Endodermal cell (in vitro differentiated cells): ENCODE measurements at regions not wholly inside any gene's neighbourhood (a gene's known extent, or its start where the extent isn't known, plus 50 kb on each side); places are given as distances from the start of the nearest gene placed in this dataset.

Experiments used
- DNase-seq: peaks from one replicate; pipeline ENCODE4 v3.0.0-alpha.2; 2017
- H3K27ac ChIP-seq: 2 replicates; pipeline ENCODE4 v1.5.1; 2013; ENCODE audit warnings: mild to moderate bottlenecking, low read depth, low read length, moderate library complexity
- H3K27me3 ChIP-seq: 2 replicates; pipeline ENCODE4 v1.6.1; 2013; ENCODE audit warnings: mild to moderate bottlenecking, low read length, moderate library complexity; ENCODE audit not compliant: insufficient read depth, control insufficient read depth, poor library complexity, severe bottlenecking
- H3K36me3 ChIP-seq: 2 replicates; pipeline ENCODE4 v1.7.0; 2013; ENCODE audit warnings: mild to moderate bottlenecking, low read length, moderate library complexity; ENCODE audit not compliant: control insufficient read depth, insufficient read depth
- H3K4me1 ChIP-seq: one replicate; pipeline ENCODE4 v1.7.0; 2013; ENCODE audit warnings: low read length; ENCODE audit not compliant: control insufficient read depth, insufficient read depth
- H3K4me3 ChIP-seq: 2 replicates; pipeline ENCODE4 v1.5.1; 2013; ENCODE audit warnings: mild to moderate bottlenecking, low read length, moderate library complexity
- H3K9ac ChIP-seq: 2 replicates; pipeline ENCODE4 v1.6.1; 2013; ENCODE audit warnings: mild to moderate bottlenecking, low read length, moderate library complexity; ENCODE audit not compliant: poor library complexity, severe bottlenecking; ENCODE audit errors: extremely low read depth
- H3K9me3 ChIP-seq: 2 replicates; pipeline ENCODE4 v1.6.1; 2013; ENCODE audit warnings: mild to moderate bottlenecking, low read length, moderate library complexity; ENCODE audit not compliant: control insufficient read depth
- H3K27ac Mint-ChIP-seq: 2 replicates; pipeline ENCODE4 v1.8.0; 2020; ENCODE audit warnings: mixed read lengths
- H3K27me3 Mint-ChIP-seq: 2 replicates; pipeline ENCODE4 v1.8.0; 2021; ENCODE audit warnings: mild to moderate bottlenecking, mixed read lengths; ENCODE audit not compliant: insufficient read depth
- H3K36me3 Mint-ChIP-seq: 2 replicates; pipeline ENCODE4 v1.8.0; 2020; ENCODE audit warnings: low read depth, mixed read lengths
- H3K4me1 Mint-ChIP-seq: 2 replicates; pipeline ENCODE4 v1.8.0; 2020; ENCODE audit warnings: mixed read lengths
- H3K4me3 Mint-ChIP-seq: 2 replicates; pipeline ENCODE4 v1.8.0; 2020; ENCODE audit warnings: mild to moderate bottlenecking, moderate library complexity, mixed read lengths
- H3K9me3 Mint-ChIP-seq: 2 replicates; pipeline ENCODE4 v1.8.0; 2020; ENCODE audit warnings: mild to moderate bottlenecking, mixed read lengths
- WGBS, 2 experiments: methylation state at CpG; one replicate each; pipeline versions ENCODE4 v1.1.5 to v1.1.7; 2013; ENCODE audit warnings: missing lambda C conversion rate in 2 of 2, mixed read lengths in 1 of 2; ENCODE audit not compliant: insufficient coverage in 1 of 2, insufficient read length in 1 of 2; 5-methylcytosine and 5-hydroxymethylcytosine counted together
- TF ChIP-seq, protein P1 (sequence below): fragments of 200-600 bp; sonication (generic); conservative IDR thresholded peaks from 2 replicates; pipeline ENCODE4 v1.5.0; 2021; ENCODE audit warnings: antibody characterized with exemption, mild to moderate bottlenecking

DNA sequence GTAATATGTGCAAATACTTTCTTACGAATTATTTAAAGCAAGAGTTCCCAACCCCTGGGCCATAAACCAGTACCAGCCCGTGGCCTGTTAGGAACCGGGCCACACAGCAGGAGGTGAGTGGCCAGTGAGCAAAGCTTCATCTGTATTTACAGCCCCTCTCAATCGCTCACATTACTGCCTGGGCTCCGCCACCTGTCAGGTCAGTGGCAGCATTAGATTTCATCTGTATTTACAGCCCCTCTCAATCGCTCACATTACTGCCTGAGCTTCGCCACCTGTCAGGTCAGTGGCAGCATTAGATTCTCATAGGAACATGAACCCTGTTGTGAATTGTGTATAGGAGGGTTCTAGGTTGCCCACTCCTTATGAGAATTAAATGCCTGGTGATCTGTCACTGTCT is 142.0 kb downstream of the RNASET2 start:
- H3K27ac Mint-ChIP-seq = no peak overlapping the region
- H3K36me3 Mint-ChIP-seq = no peaks in the 10 kb centered on the region
- no peaks in the 10 kb centered on the region for H3K4me1 Mint-ChIP-seq
- TF ChIP-seq, protein P1, sequence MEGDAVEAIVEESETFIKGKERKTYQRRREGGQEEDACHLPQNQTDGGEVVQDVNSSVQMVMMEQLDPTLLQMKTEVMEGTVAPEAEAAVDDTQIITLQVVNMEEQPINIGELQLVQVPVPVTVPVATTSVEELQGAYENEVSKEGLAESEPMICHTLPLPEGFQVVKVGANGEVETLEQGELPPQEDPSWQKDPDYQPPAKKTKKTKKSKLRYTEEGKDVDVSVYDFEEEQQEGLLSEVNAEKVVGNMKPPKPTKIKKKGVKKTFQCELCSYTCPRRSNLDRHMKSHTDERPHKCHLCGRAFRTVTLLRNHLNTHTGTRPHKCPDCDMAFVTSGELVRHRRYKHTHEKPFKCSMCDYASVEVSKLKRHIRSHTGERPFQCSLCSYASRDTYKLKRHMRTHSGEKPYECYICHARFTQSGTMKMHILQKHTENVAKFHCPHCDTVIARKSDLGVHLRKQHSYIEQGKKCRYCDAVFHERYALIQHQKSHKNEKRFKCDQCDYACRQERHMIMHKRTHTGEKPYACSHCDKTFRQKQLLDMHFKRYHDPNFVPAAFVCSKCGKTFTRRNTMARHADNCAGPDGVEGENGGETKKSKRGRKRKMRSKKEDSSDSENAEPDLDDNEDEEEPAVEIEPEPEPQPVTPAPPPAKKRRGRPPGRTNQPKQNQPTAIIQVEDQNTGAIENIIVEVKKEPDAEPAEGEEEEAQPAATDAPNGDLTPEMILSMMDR = no peak
- WGBS, 2 experiments = 77 to 98% methylated on average over 5 to 7 of the region's 7 CpGs
- no peaks in the 10 kb centered on the region for H3K9me3 ChIP-seq
- H3K9me3 Mint-ChIP-seq = no peaks in the 10 kb centered on the region
- no peak overlapping the region for H3K9ac ChIP-seq
- no peak overlapping the region for H3K4me3 Mint-ChIP-seq
- no peaks in the 10 kb centered on the region for H3K27me3 Mint-ChIP-seq
- H3K4me1 ChIP-seq = no peaks in the 10 kb centered on the region
- no peaks in the 10 kb centered on the region for H3K36me3 ChIP-seq
- no peak overlapping the region for H3K27ac ChIP-seq
- H3K27me3 ChIP-seq = no peaks in the 10 kb centered on the region
- no peak for DNase-seq
- H3K4me3 ChIP-seq = no peak overlapping the region

DNA sequence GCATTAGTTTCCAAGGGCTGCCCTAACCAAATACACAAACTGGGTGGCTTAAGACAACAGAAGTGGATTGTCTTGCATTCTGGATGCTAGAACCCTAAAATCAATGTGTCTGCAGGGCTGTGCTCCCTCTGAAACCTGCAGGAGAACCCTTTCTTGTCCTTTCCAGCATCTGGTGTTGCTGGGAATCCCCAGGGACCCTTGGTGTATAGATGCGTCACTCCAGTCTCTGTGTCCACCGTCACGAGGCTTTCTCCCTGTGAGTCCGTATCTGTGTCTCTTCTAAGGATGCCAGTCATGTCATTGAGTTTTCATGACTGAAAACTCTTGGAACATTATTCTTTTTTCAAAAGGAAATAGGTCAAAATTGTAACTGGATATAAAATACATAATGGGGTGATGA is 142.9 kb downstream of the RNASET2 start:
- TF ChIP-seq, protein P1 = no peak
- H3K9me3 ChIP-seq = no peaks in the 10 kb centered on the region
- Mint-ChIP-seq H3K27ac (no peak overlapping the region), H3K27me3 (no peaks in the 10 kb centered on the region), H3K4me1 (no peaks in the 10 kb centered on the region), H3K36me3 (no peaks in the 10 kb centered on the region), H3K4me3 (no peak overlapping the region), H3K9me3 (no peaks in the 10 kb centered on the region)
- no peak overlapping the region for H3K4me3 ChIP-seq
- WGBS, 2 experiments = 88 to 95% methylated on average over 3 to 4 of the region's 4 CpGs
- no peak overlapping the region for H3K27ac ChIP-seq
- H3K36me3 ChIP-seq = no peaks in the 10 kb centered on the region
- H3K27me3 ChIP-seq = no peaks in the 10 kb centered on the region
- no peaks in the 10 kb centered on the region for H3K4me1 ChIP-seq
- no peak overlapping the region for H3K9ac ChIP-seq
- no peak for DNase-seq

DNA sequence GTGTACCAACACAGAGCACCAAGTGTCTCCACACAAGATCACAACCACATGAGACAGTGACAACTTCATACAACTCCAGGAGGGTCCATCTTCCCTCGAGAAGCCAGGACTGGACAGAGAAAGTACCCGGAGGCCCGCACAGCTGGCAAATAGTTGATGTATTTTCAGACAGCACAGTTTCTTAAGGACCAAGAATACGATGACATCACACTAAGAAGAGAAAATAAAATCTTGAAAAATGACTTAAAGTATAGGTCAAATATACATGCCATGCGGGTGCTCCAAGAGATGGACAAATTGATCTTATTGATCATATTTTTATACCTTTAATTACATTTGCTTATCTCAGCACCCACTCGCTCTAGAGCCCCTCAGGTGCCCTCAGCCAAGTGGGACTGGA is 145.5 kb downstream of the RNASET2 start:
- WGBS, 2 experiments = 78 to 90% methylated on average over 4 to 5 of the region's 6 CpGs
- no peak overlapping the region for H3K9ac ChIP-seq
- no peaks in the 10 kb centered on the region for H3K36me3 ChIP-seq
- TF ChIP-seq, protein P1 = no peak
- no peak overlapping the region for H3K27ac Mint-ChIP-seq
- no peaks in the 10 kb centered on the region for H3K27me3 ChIP-seq
- H3K9me3 Mint-ChIP-seq = peaks cover 21% of the 10 kb centered on the region
- no peak overlapping the region for H3K4me3 ChIP-seq
- no peaks in the 10 kb centered on the region for H3K4me1 Mint-ChIP-seq
- no peak for DNase-seq
- no peak overlapping the region for H3K27ac ChIP-seq
- H3K4me1 ChIP-seq = no peaks in the 10 kb centered on the region
- peaks cover 10% of the 10 kb centered on the region for H3K36me3 Mint-ChIP-seq
- no peaks in the 10 kb centered on the region for H3K27me3 Mint-ChIP-seq
- H3K4me3 Mint-ChIP-seq = no peak overlapping the region
- H3K9me3 ChIP-seq = peaks cover 12% of the 10 kb centered on the region
